Right atrium auricular region (tissue), 2 donors: ENCODE measurements at regions not wholly inside any gene's neighbourhood (a gene's known extent, or its start where the extent isn't known, plus 50 kb on each side); places are given as distances from the start of the nearest gene placed in this dataset.

Source experiments
- DNase-seq: peaks from one replicate; pipeline ENCODE4 v3.0.0-alpha.2; 2019; ENCODE audit warnings: low spot score
- H3K27ac ChIP-seq, 2 donors: fragments of 200-600 bp; sonication (generic); 1 replicate in 1 of 2; 2 replicates in 1 of 2; pipeline ENCODE4 v1.5.1; 2016 to 2019
- H3K27me3 ChIP-seq, 2 donors: fragments of 200-600 bp; sonication (generic); one replicate each; pipeline versions ENCODE4 v1.5.1 to v1.6.0; 2017 to 2019
- H3K36me3 ChIP-seq: fragments of 200-600 bp; sonication (generic); one replicate; pipeline ENCODE4 v1.5.1; 2016
- H3K4me1 ChIP-seq, 2 donors: fragments of 200-600 bp; sonication (generic); one replicate each; pipeline versions ENCODE4 v1.5.1 to v1.6.0; 2017 to 2019
- H3K4me3 ChIP-seq, 2 donors: fragments of 200-600 bp; sonication (generic); 1 replicate in 1 of 2; 2 replicates in 1 of 2; pipeline ENCODE4 v1.5.1; 2017 to 2019; ENCODE audit warnings: mild to moderate bottlenecking in 1 of 2, moderate library complexity in 1 of 2
- H3K9me3 ChIP-seq, 2 donors: fragments of 200-600 bp; sonication (generic); one replicate each; pipeline ENCODE4 v1.5.1; 2019
- TF ChIP-seq, protein P1 (sequence below), 2 donors: fragments of 200-600 bp; sonication (generic); IDR thresholded peaks; one replicate each; pipeline ENCODE4 v1.5.1; 2019; ENCODE audit warnings: antibody characterized with exemption in 2 of 2

DNA sequence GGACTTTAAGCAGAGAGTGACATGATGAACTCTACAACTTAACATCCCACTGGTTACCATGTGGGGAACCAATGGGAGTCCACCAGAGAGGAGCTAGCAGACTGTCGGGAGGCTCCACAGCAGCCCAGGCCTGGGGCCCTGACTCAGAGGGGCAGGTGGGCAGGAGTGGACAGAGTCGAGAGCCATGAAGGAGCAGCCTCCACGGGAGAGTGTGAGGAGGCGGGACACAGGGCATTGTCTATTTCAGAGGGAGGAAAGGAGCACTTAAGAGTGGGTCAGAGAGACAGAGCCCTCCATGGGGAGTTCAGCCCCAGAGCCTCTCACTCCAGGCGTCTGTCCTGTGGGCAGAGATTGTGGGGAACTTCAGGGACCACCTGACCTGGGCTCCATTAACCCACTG lies 118.7 kb downstream of the CYP26B1 start:
- TF ChIP-seq, protein P1, sequence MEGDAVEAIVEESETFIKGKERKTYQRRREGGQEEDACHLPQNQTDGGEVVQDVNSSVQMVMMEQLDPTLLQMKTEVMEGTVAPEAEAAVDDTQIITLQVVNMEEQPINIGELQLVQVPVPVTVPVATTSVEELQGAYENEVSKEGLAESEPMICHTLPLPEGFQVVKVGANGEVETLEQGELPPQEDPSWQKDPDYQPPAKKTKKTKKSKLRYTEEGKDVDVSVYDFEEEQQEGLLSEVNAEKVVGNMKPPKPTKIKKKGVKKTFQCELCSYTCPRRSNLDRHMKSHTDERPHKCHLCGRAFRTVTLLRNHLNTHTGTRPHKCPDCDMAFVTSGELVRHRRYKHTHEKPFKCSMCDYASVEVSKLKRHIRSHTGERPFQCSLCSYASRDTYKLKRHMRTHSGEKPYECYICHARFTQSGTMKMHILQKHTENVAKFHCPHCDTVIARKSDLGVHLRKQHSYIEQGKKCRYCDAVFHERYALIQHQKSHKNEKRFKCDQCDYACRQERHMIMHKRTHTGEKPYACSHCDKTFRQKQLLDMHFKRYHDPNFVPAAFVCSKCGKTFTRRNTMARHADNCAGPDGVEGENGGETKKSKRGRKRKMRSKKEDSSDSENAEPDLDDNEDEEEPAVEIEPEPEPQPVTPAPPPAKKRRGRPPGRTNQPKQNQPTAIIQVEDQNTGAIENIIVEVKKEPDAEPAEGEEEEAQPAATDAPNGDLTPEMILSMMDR (IDR thresholded peaks at IDR 0.05), result no peak
- DNase-seq, result peak; percentile 21
- no peak overlapping the region for H3K4me3 ChIP-seq

DNA sequence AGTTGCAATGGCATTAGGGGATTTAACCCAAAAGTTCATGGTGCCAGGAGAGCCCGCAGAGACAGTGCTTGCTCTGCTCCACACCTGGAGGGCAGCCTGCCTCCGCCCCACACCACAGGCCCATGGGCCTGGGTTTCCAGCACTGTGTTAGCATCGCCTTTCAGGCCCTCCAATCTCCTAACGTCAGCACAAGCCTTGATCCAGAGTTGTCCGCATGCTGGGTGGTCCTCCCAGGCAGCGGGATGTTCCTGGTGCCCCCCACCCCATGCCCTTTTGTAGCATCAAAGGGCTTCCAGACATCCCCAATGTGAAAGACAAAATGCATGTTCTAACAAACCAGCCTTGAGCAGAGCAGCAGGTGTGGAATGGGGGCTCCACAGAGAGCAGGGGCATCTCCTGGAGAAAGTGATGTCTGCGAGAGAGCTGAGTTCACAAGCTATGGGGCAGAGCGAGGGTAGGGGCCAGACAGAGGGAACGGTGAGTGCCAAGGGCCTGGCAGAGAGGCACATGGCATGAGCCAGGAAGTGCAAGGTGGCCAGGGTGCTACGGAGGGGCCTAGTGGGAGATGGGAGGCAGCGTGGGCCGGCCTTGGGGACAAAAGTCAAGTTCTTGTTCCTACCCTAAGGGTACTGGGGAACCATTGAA lies 119.2 kb downstream of the CYP26B1 start:
- no peak overlapping the region for H3K27ac ChIP-seq
- H3K4me3 ChIP-seq, result no peak overlapping the region
- H3K27me3 ChIP-seq, result no peaks in the 10 kb centered on the region
- no peaks in the 10 kb centered on the region for H3K4me1 ChIP-seq
- DNase-seq, result peak; percentile 28
- no peaks in the 10 kb centered on the region for H3K9me3 ChIP-seq
- TF ChIP-seq, protein P1 (IDR thresholded peaks at IDR 0.05), result no peak
- H3K36me3 ChIP-seq, result no peaks in the 10 kb centered on the region

More for the DNA sequence above, 118.7 kb downstream of the CYP26B1 start:
- Histone ChIP-seq H3K4me1 (no peaks in the 10 kb centered on the region), H3K27me3 (no peaks in the 10 kb centered on the region), H3K27ac (no peak overlapping the region), H3K9me3 (no peaks in the 10 kb centered on the region), H3K36me3 (no peaks in the 10 kb centered on the region)

DNA sequence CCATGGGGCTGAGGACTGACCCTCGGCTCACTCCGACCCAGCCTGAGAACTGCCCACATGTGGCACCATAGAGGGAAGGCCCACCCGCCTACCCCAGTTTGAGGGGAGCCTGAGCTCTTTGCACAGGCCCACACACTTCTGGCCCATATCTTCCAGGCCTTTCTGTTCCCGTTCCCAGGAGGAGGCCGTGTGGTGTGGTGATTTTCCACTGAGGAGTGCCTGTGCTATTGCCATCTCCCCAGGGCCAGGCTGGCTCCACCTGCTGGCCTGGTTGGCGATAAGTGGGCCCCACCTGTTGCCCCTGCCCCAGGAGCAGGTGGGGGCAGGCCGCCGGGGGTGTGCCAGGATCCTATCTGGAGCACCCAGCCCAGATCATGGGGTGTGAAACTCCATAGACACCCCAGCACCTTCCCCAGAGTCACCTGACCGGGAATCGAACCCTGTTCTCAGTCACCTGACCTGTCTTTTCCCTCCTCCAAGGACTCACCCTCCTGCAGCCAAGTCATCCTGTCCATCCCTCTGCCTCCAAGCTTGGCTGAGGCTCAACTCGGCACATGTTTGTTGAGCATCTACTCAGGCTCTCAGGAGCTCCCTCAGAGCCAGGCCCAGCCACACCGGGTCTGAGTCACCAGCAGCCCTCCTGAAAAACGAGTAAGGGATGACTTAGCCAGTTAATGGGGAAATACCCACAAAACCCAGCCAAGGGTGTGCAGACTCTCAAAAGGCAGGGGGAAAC lies 120.1 kb downstream of the CYP26B1 start:
- TF ChIP-seq, protein P1 (IDR thresholded peaks at IDR 0.05), result no peak
- no peaks in the 10 kb centered on the region for H3K36me3 ChIP-seq
- H3K4me3 ChIP-seq, result no peak overlapping the region
- peak; percentile 48 for DNase-seq
- H3K27me3 ChIP-seq, result no peaks in the 10 kb centered on the region
- no peaks in the 10 kb centered on the region for H3K4me1 ChIP-seq
- H3K27ac ChIP-seq, result no peak overlapping the region
- no peaks in the 10 kb centered on the region for H3K9me3 ChIP-seq

DNA sequence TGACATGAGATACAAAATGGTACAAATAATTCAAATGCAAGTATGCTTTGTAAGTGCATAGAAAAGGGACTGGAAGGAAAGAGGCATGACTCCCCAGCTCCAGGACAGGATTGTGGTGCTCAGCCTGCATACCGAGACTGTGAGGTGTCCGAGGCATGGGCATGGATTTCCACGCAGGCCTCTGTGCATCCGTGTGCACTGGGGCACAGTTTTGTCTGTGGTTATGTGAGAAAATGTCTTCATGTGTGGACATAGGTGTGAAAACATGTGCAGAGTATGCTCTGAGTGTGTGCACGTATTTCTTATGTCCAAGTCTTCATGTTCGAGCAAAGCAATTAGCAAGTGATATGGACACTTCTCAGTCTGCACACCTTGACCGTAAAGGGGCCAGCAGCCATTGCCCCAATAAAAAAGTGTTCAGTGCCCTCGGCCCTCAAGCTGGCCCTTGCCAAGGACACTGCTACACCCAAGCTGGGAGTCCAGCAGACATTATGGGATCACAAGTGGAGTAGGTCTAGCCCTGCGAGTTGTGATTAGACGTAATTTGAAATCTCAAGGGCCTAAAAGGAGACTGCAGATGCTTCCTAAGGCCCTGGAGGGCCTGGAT lies 120.7 kb downstream of the CYP26B1 start:
- no peaks in the 10 kb centered on the region for H3K4me1 ChIP-seq
- no peak for DNase-seq
- no peaks in the 10 kb centered on the region for H3K36me3 ChIP-seq
- TF ChIP-seq, protein P1 (IDR thresholded peaks at IDR 0.05), result no peak
- H3K27ac ChIP-seq, result no peak overlapping the region
- H3K27me3 ChIP-seq, result no peaks in the 10 kb centered on the region
- H3K9me3 ChIP-seq, result no peaks in the 10 kb centered on the region
- H3K4me3 ChIP-seq, result no peak overlapping the region

DNA sequence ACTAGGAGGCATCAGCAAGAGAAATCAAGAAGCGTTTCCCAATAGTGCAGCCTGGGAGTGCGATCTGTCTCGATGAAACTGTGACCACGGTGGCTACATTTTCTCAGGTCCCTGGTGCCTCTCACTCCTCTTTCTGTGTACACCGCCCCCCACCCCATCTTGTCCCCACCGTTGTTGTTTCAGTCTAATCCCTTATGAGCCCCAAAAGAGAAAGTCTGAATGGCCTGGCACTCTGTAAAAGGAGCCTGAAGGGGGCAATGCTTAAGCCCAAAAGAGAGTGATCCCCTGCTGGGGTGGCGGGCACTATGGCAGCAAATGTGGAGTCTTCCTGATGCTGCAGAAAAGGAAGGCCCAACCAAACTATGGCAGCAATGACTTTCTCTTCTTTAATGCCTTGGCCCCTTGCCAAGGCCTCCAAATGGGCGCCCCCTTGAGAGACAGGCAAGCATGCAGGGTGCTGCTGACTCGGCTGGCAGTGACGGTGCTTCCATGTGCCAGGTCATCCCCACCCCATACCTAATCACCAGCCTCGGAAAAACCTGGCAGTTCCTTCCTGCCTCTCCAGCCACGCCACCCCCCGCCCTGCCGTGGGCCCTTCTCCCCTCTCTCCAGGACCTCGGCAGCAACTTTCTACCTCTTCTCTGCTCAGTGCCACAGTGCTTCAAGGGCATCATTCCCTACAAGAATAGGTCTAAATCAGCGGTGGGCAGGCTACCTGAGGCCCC lies 123.0 kb downstream of the CYP26B1 start:
- no peak overlapping the region for H3K27ac ChIP-seq
- TF ChIP-seq, protein P1 (IDR thresholded peaks at IDR 0.05), result no peak
- no peaks in the 10 kb centered on the region for H3K27me3 ChIP-seq
- H3K4me1 ChIP-seq, result no peaks in the 10 kb centered on the region
- DNase-seq, result peak; percentile 40
- H3K9me3 ChIP-seq, result no peaks in the 10 kb centered on the region
- no peaks in the 10 kb centered on the region for H3K36me3 ChIP-seq
- no peak overlapping the region for H3K4me3 ChIP-seq
